DMS53 treated with DMSO at 0.1 percent for 48 hours (cell line): ENCODE measurements at regions not wholly inside any gene's neighbourhood (a gene's known extent, or its start where the extent isn't known, plus 50 kb on each side); places are given as distances from the start of the nearest gene placed in this dataset.

ENCODE experiments used
- DNase-seq: peaks from one replicate; lab custom pipeline; 2025; ENCODE audit not compliant: unreplicated experiment; lab: John Stamatoyannopoulos, UW

GRCh38 chr13:60798503-60798902, 401.5 kb downstream of the TDRD3 start:
- no peak for DNase-seq

DNA sequence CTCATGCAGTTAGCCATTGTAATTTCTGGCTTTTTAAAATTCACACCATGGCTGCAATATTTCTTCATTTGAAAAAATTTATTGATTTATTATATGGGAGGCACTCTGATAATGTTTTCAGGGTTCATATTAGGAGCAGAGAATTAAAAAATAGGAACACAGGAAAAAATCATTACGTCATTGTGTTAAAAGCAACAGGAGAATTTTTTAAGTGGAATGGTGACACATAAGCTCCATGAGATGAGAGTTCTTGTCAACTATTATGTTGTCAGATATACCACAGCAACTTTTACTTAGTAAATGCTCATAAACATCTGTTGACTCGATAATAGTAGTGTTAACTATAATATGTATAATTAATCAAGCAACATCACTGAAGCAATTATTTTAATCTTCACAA, 400.1 kb downstream of the TDRD3 start:
- no peak for DNase-seq

GRCh38 chr13:60794751-60795150, 397.7 kb downstream of the TDRD3 start:
- no peak for DNase-seq

- no peak for DNase-seq
Measured at GRCh38 chr13:60790620-60791019, 393.6 kb downstream of the TDRD3 start.

GRCh38 chr13:60788156-60788829, 391.3 kb downstream of the TDRD3 start:
- no peak for DNase-seq

DNA sequence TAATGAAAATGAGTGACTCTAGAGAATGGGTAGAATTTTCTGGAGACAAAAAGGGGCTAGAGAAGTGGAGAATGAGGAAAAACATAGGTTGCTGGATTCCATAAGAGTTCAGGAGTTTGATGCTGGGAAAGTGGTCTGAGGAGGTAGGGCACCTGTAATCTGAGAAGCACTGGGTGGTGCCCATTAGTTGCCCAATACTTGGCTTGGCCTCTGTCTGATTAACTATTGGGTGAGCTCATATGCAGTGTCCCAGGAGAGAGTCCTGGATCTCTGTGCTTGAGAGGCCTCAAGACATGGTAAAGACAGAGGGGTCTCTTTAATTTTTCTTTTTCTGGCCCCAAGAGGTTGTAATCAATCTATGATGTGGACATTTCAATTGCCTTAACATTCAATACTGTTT, 390.1 kb downstream of the TDRD3 start:
- no peak for DNase-seq

- no peak for DNase-seq
Measured at GRCh38 chr13:60772726-60773125, 375.7 kb downstream of the TDRD3 start.

- DNase-seq: no peak
Measured at GRCh38 chr13:60765700-60766411, 368.8 kb downstream of the TDRD3 start.

DNA sequence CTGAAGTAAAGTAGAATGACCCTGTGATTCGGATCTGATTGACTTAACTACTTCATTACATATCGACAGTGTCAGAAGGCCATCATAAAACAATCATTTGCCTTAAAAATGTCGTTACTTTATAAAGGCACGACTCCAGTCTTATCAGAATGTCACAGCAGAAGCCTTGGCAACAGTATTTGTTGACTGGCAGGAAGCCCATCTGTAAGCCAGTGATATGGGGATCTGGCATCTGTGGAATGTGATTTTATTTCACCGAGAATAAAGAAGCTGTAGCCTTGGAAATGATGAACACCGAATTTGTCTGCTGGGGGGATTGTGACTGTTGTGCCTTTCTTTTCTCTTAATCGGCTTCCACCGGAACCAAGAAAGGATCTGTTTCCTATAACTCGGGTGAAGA, 362.5 kb downstream of the TDRD3 start:
- no peak for DNase-seq

DNA sequence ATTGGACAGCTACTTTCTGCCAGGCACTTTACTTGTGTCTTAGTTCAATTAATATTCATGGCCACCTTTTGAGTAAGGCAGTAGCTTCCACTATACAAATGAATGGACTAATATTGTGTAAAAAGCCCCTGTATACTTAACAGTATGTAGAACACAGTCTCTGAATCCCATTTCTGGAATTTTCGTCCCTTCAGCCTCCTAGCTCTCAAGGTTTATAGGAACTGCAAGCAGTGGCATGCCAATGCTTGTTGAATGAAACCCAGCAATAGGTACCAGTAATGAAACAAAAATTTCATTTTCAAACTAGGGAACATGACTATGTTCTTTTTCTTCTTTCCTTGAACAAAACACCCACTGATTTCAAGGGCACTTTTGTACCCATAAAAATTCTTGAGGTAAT, 361.6 kb downstream of the TDRD3 start:
- DNase-seq: no peak

- no peak for DNase-seq
Measured at GRCh38 chr13:60757501-60758215, 360.6 kb downstream of the TDRD3 start.

DNA sequence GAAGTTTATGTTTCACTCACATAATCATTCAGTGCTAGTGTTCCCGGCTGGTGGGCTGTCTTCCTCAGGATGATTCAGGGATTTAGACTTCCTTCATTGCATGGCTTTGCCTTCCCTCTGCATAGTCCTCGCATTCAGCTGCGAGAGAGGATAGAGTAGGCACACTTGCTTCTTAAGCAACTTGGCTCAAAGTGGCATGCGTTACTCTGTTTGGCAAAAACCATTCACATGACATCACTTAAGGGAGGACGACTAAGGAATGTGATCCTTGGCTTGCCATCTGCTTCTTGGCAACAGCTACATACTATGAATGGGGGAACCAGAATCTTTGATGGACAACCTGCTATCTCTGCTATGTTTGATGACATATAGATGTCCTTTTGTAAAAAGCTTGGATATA, 359.3 kb downstream of the TDRD3 start:
- no peak for DNase-seq

- DNase-seq: no peak
Measured at GRCh38 chr13:60755380-60756163, 358.6 kb downstream of the TDRD3 start.

- no peak for DNase-seq
Measured at GRCh38 chr13:60754211-60755090, 357.4 kb downstream of the TDRD3 start.

DNA sequence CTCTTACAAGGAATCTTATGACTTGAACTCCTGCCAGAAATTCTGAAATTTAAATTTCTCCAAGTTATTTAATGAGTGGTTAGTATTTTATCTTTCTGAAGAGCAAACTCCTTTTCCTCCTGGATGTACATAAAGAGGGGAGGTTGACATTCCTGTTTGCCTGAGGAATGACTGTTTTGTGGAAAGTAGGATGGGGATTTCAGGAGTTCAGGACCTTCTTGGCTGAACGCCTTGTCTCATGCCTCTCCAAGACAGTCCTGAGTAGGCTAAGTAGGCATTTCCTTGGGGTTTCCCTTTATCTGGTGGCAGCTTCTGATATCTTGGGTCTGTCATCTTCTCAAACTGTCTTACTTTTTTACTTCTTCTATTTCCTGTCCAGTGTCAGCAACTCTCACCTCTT, 356.6 kb downstream of the TDRD3 start:
- no peak for DNase-seq

- DNase-seq: no peak
Measured at GRCh38 chr13:60745343-60745742, 348.3 kb downstream of the TDRD3 start.

GRCh38 chr13:60733933-60734332, 336.9 kb downstream of the TDRD3 start:
- DNase-seq: no peak

- DNase-seq: no peak
Measured at GRCh38 chr13:60727140-60727539, 330.1 kb downstream of the TDRD3 start.

- DNase-seq: no peak
Measured at GRCh38 chr13:60721063-60721462, 324.0 kb downstream of the TDRD3 start.

DNA sequence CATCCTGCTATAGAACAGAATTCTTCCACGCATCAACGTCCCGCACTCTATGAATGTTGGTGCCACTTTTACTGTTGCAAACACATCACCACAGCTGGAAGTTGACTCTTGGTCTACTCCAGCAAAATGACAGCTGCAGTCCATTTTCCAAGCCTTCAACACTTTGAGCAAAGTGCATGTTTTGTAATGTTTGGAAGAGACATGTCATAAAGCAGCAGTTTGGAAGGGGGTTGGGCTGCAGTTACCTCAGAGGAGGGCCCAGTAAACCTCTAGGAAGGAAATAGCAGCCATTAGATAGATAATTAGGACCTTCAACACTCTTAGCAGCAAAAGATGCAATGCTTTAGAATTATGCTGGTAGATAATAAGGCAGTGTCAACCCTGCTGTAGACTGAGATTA, 323.6 kb downstream of the TDRD3 start:
- no peak for DNase-seq
